Stimulated activated CD8-positive, alpha-beta memory T cell treated with anti-CD3 and anti-CD28 coated beads, Interleukin-12 subunit alpha, Interleukin-12 subunit beta, amount 100 ng/mL, for 4 hours (primary cell): ENCODE measurements at regions not wholly inside any gene's neighbourhood (a gene's known extent, or its start where the extent isn't known, plus 50 kb on each side); places are given as distances from the start of the nearest gene placed in this dataset.

Source experiments
- DNase-seq: peaks from one replicate; pipeline ENCODE4 v3.0.0-alpha.2; 2020; ENCODE audit warnings: low read depth

GRCh38 chrX:149152941-149153340 is 352.2 kb downstream of the IDS start:
- no peak for DNase-seq

DNA sequence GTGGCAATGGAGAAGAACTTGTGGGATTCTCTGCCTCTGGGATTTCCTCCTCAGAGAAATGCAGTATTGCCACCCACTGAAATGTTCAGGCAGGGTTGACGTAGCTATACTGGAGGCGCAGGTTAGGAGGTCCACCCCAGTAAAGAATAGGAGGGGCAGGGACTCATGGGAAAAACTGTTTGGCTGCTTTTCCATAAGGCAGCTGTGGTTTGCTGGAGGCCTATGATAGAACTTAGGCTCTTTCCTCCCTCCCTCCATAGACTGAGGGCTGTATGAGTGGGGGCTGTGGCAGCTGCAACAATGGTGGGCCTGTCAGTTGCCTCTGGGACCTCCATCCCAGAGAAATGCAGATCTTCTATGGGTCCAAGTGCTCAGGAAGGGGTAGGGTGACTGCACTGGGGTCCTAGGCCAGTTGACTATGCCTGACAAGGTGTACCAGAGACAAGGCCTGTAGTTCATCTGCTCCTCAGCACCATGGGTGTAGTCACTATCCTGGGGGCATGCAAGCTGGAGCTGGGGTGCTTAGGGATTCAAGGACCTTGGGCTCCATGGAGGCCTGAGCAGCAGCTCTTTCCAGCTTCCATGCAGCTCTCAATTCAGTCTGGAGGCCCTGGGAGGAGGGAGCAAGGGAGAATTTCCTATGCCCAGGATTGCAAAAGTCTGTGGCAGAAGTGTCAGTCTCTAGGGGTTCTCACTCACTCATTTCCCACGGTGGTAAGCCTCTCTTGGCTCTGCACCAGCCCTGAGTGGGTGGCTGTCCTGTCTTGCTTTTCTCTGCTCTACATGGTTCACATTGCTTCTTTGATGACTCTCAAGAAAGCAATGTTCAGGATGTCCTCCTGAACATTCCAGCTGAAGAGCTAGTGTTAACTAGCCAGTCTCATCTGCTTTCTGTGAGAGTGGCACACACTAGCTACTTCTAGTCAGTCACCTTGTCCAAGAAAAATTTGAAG is 353.0 kb downstream of the IDS start:
- no peak for DNase-seq

- DNase-seq: no peak
These were observed 359.2 kb downstream of the IDS start for GRCh38 chrX:149145845-149146285.

- DNase-seq: no peak
These were observed 373.3 kb downstream of the IDS start for GRCh38 chrX:149131774-149132173.

DNA sequence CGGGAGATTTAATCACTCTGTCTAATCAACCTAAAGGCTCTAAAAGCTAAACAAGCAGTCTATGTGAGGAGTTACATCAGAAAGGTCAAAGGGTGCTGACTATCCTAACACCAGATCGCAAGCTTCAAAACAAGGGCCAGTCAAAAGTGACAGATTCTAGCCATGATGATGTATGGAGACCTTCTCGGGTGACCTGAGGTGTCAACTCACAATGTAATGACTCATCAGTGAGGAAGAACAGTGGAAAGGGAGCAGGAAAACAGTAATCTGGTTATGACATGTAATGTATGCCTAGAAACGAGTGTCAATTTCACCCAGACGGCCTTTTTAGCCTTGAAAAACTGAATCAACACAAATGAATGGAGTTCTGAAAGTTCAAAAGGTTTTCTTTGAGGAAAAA is 375.3 kb downstream of the IDS start:
- DNase-seq: no peak

DNA sequence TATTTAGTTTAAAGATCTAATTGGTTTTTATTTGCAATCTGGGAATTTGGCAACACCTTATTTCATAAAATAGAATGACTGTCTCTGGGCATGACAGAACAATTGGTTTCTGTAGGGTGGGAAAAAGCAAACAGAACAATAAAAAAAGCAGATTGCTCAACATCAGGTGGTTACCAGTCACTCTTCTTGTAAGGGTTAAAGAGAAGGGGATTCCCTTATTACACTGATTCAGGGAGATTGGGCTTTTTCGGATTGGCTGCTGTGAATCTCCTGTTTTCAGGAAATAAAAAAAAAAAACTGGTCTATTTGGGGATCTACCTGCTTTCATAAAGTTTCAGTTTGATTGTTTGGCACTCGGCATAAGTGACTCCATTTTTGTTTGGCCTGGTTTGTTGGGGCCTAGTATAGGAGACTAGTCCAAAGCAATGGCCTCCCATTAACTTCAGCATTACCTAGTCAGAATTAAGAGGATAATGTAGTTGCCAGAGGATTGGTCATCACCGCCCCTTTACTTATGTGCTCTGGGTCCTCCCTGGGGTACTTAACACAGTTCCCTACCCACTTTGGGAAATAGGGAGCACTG is 380.5 kb downstream of the IDS start:
- no peak for DNase-seq

- no peak for DNase-seq
These were observed 383.7 kb downstream of the IDS start for GRCh38 chrX:149121206-149121920.

GRCh38 chrX:149120459-149120858 is 384.6 kb downstream of the IDS start:
- DNase-seq: no peak

GRCh38 chrX:149114874-149115273 is 390.2 kb downstream of the IDS start:
- DNase-seq: no peak

- DNase-seq: no peak
These were observed 391.1 kb downstream of the IDS start for GRCh38 chrX:149114001-149114400.

DNA sequence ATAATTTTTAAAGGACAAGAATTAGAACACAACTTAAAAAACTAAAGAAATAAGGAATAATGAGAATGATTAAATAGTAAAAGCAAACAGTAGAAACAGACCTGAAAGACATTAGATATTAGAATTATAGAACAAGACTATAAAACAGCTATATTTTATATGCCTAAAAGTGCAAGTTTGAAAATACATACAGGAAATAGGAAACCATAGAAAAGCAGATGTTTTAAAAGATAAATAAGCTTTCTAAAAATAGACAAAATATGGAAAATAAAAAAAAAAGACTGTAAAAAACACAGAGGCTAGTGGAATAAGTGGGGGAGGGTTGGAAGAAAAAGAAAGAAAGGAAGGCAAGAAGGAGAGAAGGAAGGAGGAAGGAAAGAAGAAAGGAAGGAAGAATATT is 407.3 kb downstream of the IDS start:
- no peak for DNase-seq

DNA sequence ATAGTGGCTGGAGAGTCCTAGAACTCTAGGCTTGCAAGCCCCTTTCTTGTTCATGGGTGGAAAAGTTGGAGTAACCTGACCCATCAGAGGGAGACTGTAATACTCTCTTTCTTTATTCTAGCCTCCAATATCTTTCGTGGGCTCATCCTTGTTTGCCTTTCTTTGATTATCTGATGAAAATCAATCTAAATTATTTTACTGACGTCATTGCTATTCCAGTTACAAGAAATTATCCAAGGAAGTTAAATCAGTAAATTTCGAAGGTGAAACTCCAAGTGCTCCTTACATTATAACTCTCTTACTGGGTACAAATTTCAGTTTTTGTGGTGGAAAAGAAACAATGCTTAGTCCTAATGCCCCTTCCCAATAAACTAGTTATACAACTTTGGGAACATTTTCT is 412.9 kb downstream of the IDS start:
- no peak for DNase-seq

- DNase-seq: no peak
These were observed 425.2 kb downstream of the IDS start for GRCh38 chrX:149079805-149080406.

DNA sequence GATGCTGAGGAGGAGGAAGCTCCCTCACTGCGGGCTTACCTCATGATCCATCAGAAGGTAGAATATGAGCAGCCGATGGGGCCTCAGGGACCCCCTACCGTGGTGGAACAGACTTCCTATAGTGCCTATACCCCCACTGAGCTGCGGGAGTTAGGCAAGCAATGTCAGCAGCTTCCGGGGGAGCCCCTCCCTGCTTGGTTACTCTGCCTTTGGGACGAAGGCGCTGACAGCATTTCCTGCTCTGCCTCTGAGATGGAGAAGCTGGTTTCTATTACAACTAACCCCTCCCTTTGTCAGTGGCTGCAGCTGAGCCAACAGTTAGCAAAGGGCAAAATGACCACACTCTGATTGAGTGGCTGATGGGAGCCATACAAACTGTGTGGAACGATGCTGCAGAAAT is 430.7 kb downstream of the IDS start:
- DNase-seq: no peak

- DNase-seq: no peak
These were observed 431.6 kb downstream of the IDS start for GRCh38 chrX:149073479-149073878.

DNA sequence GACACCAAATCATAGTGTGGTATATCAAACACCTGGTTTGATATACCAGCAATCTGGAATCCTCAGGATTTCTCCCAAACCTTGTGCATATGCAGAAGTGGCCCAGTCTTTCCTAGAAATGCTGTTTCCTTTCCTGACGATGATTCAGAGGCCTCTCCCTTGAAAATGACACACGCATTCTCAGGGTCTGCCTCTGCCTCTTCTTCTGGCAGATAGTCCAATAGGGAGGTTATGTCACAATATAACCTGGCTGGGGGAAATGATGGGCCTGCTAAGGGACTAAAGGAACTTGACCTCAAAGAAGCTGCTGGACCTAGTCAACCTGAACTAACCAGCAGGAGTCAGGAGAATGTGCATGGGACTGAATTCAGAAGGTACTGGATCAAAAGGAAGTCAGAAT is 435.2 kb downstream of the IDS start:
- DNase-seq: no peak

DNA sequence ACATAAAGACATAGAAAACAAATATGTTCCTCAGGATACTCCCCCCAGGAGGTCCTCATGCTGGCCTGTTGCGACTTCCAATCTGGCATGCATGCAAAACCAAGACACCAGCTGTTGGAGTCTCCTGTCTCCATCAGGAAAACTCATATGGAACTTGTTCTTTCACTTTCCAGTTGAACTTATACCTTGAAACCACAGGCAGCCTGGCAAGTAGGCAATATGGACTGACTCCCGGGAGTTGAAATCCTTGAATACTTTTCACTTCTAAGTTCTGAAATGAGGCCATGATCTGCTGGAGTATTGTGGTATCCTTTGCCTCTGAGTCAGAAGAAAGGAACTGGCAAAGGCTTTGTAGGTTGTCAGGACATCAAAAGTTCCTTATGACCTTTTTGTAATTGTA is 444.2 kb downstream of the IDS start:
- no peak for DNase-seq
